Suppressor macrophage (primary cell): ENCODE measurements at regions not wholly inside any gene's neighbourhood (a gene's known extent, or its start where the extent isn't known, plus 50 kb on each side); places are given as distances from the start of the nearest gene placed in this dataset.

Experiments used
- DNase-seq, 4 experiments: peaks; one replicate each; pipeline ENCODE4 v3.0.0-alpha.2; 2020 to 2022

GRCh38 chr4:180449395-180449956, 1793.7 kb upstream of the TENM3 start:
- DNase-seq, result peak; percentile 5 to 40 (median 20)

DNA sequence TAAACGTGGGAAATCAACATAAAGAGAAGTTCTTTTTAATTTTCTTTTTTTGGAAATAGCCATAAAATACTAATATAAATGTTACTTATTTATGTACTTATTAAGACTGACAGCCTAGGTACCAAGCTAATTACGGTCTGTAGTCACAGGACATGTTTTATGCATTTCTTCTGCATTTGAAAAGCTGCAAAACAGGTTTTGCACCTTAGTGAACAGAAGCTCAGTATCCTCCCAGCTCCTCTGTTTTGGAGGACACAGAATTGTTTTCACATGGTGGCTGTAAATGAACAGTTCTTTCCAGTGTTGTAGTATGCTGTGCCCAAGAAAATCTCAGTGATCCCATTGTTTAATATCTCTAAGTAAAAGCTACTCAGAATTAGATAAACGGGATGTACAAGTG, 1788.0 kb upstream of the TENM3 start:
- no peak for DNase-seq

GRCh38 chr4:180456928-180457327, 1786.3 kb upstream of the TENM3 start:
- no peak for DNase-seq

- DNase-seq, result no peak
Observed at GRCh38 chr4:180462116-180462515, 1781.1 kb upstream of the TENM3 start.

GRCh38 chr4:180465364-180465763, 1777.8 kb upstream of the TENM3 start:
- DNase-seq, result no peak

DNA sequence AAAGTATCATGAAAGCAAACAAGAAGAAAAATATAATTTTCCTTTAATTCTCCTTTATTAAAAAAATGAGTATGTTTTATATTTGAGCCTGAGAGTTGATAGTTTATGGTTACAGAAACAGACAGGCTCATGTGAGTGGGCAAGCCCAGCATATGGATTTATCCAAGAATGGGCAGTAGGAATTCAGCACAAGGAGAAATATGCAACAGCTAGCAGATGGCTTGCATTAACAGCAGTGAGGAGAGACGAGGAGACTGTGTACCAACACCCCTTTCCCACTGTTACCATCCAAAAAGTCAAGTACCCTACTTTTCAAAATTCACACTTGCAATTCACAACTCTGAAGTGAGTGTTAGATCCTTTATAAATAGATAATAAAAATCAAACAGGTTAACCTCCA, 1760.2 kb upstream of the TENM3 start:
- DNase-seq, result no peak

DNA sequence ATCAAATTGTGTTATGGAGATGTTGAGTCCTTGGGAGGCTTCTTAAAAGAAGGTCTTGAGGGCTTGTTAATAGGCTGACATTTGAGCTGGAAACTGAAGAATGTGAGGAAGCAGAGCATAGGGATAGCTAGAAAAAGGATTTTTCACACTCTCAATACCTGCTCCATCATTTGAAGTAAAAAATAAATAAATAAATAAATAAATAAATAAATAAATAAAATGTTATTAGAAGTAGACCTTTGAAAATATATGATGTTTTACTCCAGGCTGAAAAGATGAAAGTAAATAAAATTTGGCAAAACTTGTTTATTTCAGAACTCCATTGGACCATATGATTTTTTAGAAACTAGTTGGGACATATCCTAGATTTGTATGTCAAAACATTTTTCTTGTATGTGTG, 1757.8 kb upstream of the TENM3 start:
- DNase-seq, result no peak

DNA sequence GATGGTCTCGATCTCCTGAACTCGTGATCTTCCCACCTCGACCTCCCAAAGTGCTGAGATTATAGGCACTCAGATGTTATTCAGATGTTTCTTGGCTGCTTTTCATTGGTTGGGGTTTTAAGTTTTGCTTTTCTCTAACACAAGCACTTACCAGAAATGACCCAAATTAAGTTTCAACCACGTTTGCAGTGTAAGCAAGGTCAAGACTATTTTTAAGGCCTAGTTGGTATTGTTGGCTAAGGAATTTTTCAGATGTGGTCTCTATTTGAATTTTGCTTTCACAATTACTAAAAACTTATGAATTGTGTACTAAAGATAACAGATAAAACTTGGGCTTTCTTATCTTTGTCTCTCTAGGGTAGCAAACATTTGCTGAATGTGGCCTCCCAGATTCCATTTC, 1756.9 kb upstream of the TENM3 start:
- DNase-seq, result no peak

- no peak for DNase-seq
Observed at GRCh38 chr4:180489787-180490186, 1753.4 kb upstream of the TENM3 start.

GRCh38 chr4:180491210-180491609, 1752.0 kb upstream of the TENM3 start:
- DNase-seq, result no peak

DNA sequence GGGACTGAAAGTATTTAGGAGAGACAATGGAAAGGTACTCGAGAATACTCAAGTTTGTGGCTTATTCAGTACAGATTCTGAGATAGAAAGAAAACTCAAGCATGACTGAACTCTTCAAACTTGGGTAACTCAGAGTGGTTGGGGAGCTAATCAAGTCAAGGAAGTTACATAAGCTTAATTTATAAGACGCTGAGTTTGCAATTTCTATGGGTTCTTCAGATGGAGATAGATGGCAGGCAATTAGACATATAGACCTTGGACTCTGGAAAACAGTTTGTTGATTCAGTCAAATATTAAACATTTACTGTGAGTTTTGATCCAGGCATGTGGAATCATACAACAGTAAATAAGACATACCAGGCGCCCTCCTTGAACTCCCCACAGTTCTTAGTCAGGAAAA, 1749.9 kb upstream of the TENM3 start:
- no peak for DNase-seq

DNA sequence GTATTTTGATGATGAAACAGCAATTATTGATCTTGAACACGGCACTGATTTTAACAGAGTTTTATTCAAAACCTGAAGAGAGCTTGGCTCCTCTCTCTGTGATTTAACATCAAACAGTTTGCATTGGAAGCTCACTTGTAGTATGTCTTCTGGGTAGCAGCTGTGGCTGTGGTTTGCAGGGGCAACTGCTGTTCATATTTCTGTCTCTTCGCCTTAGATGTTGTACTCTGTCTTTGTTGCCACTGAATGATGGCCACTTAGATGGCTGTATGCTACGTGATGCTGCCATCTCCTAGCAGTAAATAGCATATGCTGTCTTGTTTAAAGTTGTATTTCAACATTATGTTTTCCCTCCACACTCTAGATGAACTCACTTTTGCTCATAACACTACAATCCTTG, 1743.0 kb upstream of the TENM3 start:
- no peak for DNase-seq

GRCh38 chr4:180512801-180513475, 1730.3 kb upstream of the TENM3 start:
- DNase-seq, result no peak

GRCh38 chr4:180518906-180519305, 1724.3 kb upstream of the TENM3 start:
- no peak for DNase-seq

DNA sequence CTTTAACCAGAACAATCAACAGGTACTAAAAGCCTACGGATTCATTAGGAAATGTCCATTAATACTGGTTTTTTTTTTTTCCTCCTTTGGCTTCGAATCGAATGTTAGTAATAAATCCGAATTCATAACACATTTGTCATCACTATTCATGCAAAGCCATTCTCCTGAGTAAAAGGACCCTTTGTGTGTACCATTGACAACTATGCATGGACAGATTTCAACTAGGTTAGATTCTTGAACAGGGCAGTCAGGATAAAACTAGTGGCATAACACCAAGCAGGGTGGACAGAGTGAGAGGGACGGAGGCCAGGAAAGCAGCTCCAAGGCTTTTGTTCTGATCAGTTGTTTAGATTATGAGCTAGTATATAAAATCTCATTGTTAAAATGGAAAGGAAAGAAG, 1722.0 kb upstream of the TENM3 start:
- no peak for DNase-seq

- no peak for DNase-seq
Observed at GRCh38 chr4:180525523-180526077, 1717.6 kb upstream of the TENM3 start.

DNA sequence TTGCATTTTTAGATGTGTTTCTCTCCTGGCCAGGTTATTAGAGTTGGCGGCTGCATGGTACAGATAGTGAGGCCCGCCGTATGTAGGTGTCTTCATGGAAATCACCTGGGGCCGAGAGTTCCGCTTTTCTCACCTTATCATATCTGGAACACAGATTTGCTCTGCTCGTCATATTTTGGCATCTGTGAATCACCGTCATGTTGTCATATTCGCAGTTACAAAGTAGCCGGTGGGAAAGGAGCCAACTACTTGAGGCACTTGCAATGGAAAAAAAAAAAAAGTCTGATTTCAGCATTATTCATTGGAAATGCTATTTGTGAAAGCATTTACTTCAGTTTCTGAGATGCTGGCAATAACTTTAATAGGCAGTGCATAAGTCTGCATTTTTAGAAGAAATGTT, 1715.2 kb upstream of the TENM3 start:
- no peak for DNase-seq

DNA sequence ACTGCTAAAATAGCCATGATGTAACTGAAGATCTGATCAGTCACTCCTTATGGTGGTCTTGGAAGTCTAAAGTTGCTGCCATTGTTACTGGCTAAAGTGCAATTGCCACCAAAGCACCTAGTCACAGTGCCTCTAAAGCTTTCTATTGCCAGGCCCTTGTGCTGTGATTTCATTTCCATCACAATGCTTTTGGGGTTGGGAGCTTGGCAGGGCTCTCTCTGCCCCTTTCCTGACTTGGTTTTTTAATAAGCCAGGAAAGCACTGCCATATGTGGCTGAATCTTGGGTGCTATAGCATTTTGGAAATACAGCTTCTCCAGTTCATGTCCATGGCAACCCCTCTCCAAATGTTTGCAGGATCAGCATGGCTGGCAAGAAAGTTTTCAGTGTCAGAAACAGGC, 1712.4 kb upstream of the TENM3 start:
- DNase-seq, result no peak

DNA sequence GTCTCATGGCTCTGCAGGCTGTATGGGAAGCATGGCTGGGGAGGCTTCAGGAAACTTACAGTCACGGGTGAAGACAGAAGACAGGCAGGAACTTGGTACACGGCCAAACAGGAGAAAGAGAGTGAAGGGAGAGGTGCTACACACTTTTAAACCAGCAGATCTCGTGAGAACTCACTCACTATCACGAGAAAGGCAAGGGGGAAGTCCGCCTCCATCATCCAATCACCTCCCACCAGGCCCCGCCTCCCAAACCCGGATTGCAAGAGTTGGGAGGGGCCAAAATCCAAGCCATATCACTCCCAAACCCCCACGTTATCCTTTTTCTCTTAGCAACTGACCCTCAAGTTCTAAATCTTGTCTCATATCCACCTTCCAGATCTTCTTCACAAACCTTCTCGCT, 1710.5 kb upstream of the TENM3 start:
- no peak for DNase-seq

DNA sequence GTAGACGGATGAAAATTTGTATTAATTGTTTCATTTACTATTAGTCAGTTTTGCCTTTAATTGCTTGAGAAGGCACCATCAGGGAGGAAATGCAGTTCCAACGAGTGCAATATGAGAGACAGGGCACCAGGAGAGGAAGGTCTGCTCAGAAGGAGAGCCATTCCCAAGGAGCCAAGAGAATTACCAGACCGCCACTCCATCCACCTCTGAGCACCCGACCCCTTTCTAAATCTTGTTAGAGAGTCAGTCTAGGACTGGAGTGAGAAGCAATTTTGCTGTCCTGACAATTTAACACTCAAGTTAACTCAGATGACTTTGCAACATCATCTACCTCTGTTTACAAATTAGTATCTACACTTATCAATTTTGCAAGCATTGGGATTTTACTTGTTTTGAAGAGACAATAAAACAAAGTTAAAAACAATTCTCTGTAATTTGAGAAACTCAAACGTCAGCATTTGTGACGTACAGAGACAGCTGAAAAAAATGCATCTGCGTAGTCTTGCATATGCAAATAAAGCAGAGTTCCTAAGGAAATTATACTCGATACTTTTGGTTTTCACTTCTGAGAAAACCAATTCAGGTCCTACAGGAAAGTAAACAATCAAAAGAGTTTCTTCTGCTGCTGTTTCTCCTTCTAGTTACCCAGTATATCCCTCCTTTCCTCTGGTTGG, 1704.7 kb upstream of the TENM3 start:
- DNase-seq, result no peak

GRCh38 chr4:180539284-180539683, 1703.9 kb upstream of the TENM3 start:
- DNase-seq, result no peak

DNA sequence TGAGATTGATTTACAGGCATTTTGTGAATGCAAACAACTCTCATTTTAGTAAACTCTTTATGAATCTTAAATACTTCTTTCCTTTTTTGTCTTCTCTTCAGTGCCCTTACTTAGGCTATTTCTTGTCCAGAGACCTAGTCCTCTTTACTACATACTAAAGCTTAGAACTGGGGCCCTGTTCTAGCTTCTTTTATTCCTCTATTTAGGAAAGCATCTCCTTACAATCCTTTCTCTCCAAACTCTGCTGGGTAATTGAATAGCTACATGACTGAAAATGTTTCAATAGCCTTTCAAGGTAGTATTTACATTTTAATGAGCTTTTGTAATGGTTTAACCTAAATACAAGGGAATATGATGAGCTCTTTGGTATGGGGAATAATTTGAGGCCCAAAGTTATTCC, 1701.5 kb upstream of the TENM3 start:
- DNase-seq, result no peak

DNA sequence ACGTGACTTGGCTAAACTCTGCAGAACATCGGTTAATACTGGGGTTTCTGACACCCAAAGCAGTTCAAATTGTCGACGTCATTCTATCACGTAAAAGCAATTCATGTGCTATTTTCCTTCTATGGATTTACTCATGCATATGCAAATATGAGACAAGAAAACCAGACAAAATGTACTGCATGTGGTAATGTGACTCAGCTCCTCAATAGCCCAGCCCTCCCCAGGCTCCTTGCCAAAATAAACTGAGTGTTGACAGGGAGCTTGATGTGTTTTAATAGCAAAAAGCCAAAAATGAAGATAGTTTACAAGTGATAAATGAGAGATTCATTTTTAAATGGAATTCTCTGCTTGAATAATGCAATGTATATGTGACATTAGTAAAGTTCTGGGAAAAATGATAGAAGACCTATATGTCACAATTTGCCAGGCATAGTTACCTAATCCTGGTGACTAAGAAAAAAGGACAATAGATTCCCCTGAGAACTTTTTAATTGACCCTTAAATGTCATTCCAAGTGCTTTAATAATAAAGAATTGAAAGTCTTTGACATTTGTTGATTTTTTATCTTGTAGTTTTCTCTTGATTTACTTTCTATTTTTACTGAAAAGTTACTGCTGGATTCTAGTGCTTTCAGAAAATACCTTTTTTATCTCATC, 1700.6 kb upstream of the TENM3 start:
- DNase-seq, result no peak

DNA sequence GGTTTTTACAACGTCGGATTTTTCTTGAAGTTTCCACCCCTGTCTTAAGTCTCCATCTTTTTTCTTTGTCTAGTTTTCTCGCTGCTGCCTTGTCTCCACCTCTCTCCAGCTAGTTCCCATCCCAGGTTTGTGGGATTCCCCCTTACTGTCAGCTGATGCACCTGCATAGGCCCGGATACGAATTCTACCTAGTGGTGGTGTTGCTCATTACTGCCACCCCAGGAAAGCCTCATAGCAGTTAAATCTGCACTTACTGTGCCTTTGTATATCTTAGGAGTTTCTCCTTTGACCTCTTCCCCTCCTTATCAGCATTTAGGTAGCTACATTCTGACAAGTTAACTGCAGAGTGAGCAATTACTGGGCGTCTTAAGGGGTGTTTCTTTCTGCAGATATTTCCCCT, 1693.1 kb upstream of the TENM3 start:
- no peak for DNase-seq
